ENCODE measurements at regions not wholly inside any gene's neighbourhood (a gene's known extent, or its start where the extent isn't known, plus 50 kb on each side); places are given as distances from the start of the nearest gene placed in this dataset.

DNA sequence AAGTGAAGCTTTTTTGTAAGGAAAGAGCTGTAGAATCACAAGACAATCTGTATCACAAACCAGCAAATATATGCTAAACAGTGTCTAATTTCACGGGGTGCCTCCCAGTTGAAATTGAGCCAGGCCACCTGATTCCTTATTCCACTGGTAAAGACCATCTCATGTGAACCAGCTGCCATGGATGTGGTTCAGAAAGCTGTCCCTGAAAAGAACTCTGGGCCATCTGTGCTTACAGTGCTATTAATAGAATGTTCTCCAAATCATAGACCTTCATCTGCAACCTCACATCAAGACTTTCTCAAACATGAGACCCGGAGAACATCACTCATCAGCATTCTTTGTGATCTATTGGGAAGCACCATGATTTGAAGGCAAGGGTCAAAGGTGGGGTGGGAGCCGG is 89.7 kb downstream of the FBXO5 start:
- Histone ChIP-seq H3K9ac (ENCODE audit: control insufficient read depth, insufficient read depth, low read length) (no peak overlapping the region), H3K9me3 (replicated peaks; ENCODE audit: control insufficient read depth, insufficient read depth, low read length) (no peaks in the 10 kb centered on the region), H2AFZ (ENCODE audit: control insufficient read depth, low read depth, low read length) (no peak overlapping the region), H3K4me1 (ENCODE audit: control insufficient read depth, insufficient read depth, low read length) (no peaks in the 10 kb centered on the region), H3K27ac (ENCODE audit: control insufficient read depth, insufficient read depth) (no peak overlapping the region), H3K4me2 (ENCODE audit: control insufficient read depth, insufficient read depth) (no peak overlapping the region), H3K27me3 (replicated peaks in 1 of 2; ENCODE audit: control insufficient read depth in 2 of 2, insufficient read depth in 2 of 2, low read length in 1 of 2) (no peaks in the 10 kb centered on the region), H3K4me3 (no peak overlapping the region), H3K79me2 (ENCODE audit: control insufficient read depth, insufficient read depth, low read length) (no peaks in the 10 kb centered on the region), H3K36me3 (ENCODE audit: control insufficient read depth in 2 of 2, insufficient read depth in 2 of 2, low read length in 1 of 2) (no peaks in the 10 kb centered on the region), H4K20me1 (ENCODE audit: control insufficient read depth, insufficient read depth) (no peaks in the 10 kb centered on the region; the same call in 1 of the 2 replicates)
- in situ Hi-C loops (cut with MboI), result no loop called here
- no peak for FAIRE-seq
- intact Hi-C loops (cut with micrococcal nuclease; ENCODE audit: unreplicated experiment), result no loop called here
- POLR2A ChIA-PET, result no interaction called here
- ATAC-seq, result no peak
- RAD21 ChIA-PET (ENCODE audit: unreplicated experiment), result no interaction called here
- WGBS (ENCODE audit: insufficient coverage, insufficient replicate concordance, low lambda C conversion rate, missing lambda C conversion rate), result 2% methylated on average over 3 of the region's 3 CpGs
- no TSS peak for BruUV-seq (replicated peaks)
- CTCF ChIA-PET, result interaction anchor here (0.6 to 2.4 kb wide), 3 partner anchors 29 to 191 kb away, joined by 3 to 8 read pairs (median 3); no protein-coding TSS in a partner anchor
- TF ChIP-seq DPF2 (IDR thresholded peaks at IDR 0.05), result no peak
- no peak for TF ChIP-seq KAT2A (conservative IDR thresholded peaks at IDR 0.05; ENCODE audit: control insufficient read depth, low read depth, low read length)
- TF ChIP-seq, protein P1, sequence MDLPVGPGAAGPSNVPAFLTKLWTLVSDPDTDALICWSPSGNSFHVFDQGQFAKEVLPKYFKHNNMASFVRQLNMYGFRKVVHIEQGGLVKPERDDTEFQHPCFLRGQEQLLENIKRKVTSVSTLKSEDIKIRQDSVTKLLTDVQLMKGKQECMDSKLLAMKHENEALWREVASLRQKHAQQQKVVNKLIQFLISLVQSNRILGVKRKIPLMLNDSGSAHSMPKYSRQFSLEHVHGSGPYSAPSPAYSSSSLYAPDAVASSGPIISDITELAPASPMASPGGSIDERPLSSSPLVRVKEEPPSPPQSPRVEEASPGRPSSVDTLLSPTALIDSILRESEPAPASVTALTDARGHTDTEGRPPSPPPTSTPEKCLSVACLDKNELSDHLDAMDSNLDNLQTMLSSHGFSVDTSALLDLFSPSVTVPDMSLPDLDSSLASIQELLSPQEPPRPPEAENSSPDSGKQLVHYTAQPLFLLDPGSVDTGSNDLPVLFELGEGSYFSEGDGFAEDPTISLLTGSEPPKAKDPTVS (IDR thresholded peaks at IDR 0.05; ENCODE audit: low read depth, low read length), result no peak
- no peak for TF ChIP-seq GATAD2B (conservative IDR thresholded peaks at IDR 0.05; ENCODE audit: low read depth)
- no peak for TF ChIP-seq TBL1XR1 (IDR thresholded peaks at IDR 0.05; ENCODE audit: low read depth, low read length)
- no peak for TF ChIP-seq ZBED1 (IDR thresholded peaks at IDR 0.05; ENCODE audit: borderline replicate concordance)
- TF ChIP-seq TCF12 (IDR thresholded peaks at IDR 0.05; ENCODE audit: low read depth, low read length), result no peak
- no peak for TF ChIP-seq RELA (IDR thresholded peaks at IDR 0.05; ENCODE audit: borderline replicate concordance, partially characterized antibody)
- no peak for TF ChIP-seq ELK1 (IDR thresholded peaks at IDR 0.05; ENCODE audit: low read depth, low read length)
- no peak for TF ChIP-seq NRF1 (conservative IDR thresholded peaks at IDR 0.05; ENCODE audit: low read depth, low read length)
- no peak for TF ChIP-seq HDAC6 (IDR thresholded peaks at IDR 0.05; ENCODE audit: unreplicated experiment)
- no peak for TF ChIP-seq EGR1 (IDR thresholded peaks at IDR 0.05; ENCODE audit: borderline replicate concordance in 1 of 2, low read depth in 2 of 2, low read length in 2 of 2)
- TF ChIP-seq, protein P2, sequence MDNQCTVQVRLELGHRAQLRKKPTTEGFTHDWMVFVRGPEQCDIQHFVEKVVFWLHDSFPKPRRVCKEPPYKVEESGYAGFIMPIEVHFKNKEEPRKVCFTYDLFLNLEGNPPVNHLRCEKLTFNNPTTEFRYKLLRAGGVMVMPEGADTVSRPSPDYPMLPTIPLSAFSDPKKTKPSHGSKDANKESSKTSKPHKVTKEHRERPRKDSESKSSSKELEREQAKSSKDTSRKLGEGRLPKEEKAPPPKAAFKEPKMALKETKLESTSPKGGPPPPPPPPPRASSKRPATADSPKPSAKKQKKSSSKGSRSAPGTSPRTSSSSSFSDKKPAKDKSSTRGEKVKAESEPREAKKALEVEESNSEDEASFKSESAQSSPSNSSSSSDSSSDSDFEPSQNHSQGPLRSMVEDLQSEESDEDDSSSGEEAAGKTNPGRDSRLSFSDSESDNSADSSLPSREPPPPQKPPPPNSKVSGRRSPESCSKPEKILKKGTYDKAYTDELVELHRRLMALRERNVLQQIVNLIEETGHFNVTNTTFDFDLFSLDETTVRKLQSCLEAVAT (IDR thresholded peaks at IDR 0.05), result no peak
- no peak for TF ChIP-seq EP300 (IDR thresholded peaks at IDR 0.05; ENCODE audit: borderline replicate concordance in 1 of 2, control insufficient read depth in 1 of 2, low read depth in 2 of 2, low read length in 2 of 2)
- TF ChIP-seq SIX5 (IDR thresholded peaks at IDR 0.05; ENCODE audit: low read depth, low read length, severe bottlenecking), result no peak
- no peak for TF ChIP-seq SRF (IDR thresholded peaks at IDR 0.05; ENCODE audit: low read depth in 2 of 2, low read length in 2 of 2)
- no peak for TF ChIP-seq NFYB (IDR thresholded peaks at IDR 0.05; ENCODE audit: insufficient read depth, low read depth, low read length)
- no peak for TF ChIP-seq PML (IDR thresholded peaks at IDR 0.05; ENCODE audit: low read length)
- SMC1A ChIA-PET (ENCODE audit: uncharacterized antibody, unreplicated experiment), result no interaction called here
- no peak for DNase-seq (ENCODE audit: low read depth, low spot score)
